RWPE2 (cell line): ENCODE measurements at regions not wholly inside any gene's neighbourhood (a gene's known extent, or its start where the extent isn't known, plus 50 kb on each side); places are given as distances from the start of the nearest gene placed in this dataset.

Experiments
- ATAC-seq: fragments of 200-7000 bp; cut with Tn5 transposase; 3 replicates; pipeline ENCODE4 v1.9.1; 2021; ENCODE audit warnings: low read depth
- DNase-seq: peaks from one replicate; pipeline ENCODE4 v3.0.0-alpha.2; 2020; ENCODE audit warnings: low spot score
- H3K27ac ChIP-seq: fragments of 450-650 bp; 2 replicates; pipeline ENCODE4 v1.5.1; 2017; ENCODE audit warnings: mild to moderate bottlenecking; ENCODE audit not compliant: poor library complexity, severe bottlenecking
- H3K27me3 ChIP-seq: fragments of 250-450 bp; sonication (Bioruptor Pico); 2 replicates; pipeline ENCODE4 v1.5.1; 2021; ENCODE audit warnings: mild to moderate bottlenecking, moderate library complexity; ENCODE audit not compliant: insufficient read depth, poor library complexity, severe bottlenecking
- H3K36me3 ChIP-seq: fragments of 250-450 bp; sonication (Bioruptor Pico); 2 replicates; pipeline ENCODE4 v1.5.1; 2020; ENCODE audit warnings: low read depth, mild to moderate bottlenecking, moderate library complexity
- H3K4me1 ChIP-seq: fragments of 250-450 bp; sonication (Bioruptor Pico); 2 replicates; pipeline ENCODE4 v1.5.1; 2021; ENCODE audit warnings: mild to moderate bottlenecking, moderate library complexity; ENCODE audit not compliant: insufficient read depth, poor library complexity, severe bottlenecking
- H3K4me3 ChIP-seq: fragments of 250-450 bp; sonication (Bioruptor Pico); 2 replicates; pipeline ENCODE4 v1.5.1; 2021; ENCODE audit warnings: mild to moderate bottlenecking, moderate library complexity; ENCODE audit not compliant: severe bottlenecking
- H3K9me3 ChIP-seq: fragments of 250-450 bp; sonication (Bioruptor Pico); 2 replicates; pipeline ENCODE4 v1.5.1; 2021; ENCODE audit warnings: mild to moderate bottlenecking, moderate library complexity; ENCODE audit not compliant: severe bottlenecking
- CTCF ChIP-seq: fragments of 450-650 bp; IDR thresholded peaks from one replicate; pipeline ENCODE4 v1.5.1; 2017; ENCODE audit warnings: mild to moderate bottlenecking, moderate library complexity; ENCODE audit not compliant: poor library complexity, severe bottlenecking

- TF ChIP-seq CTCF: no peak
- DNase-seq: no peak
- no peaks in the 10 kb centered on the region for H3K4me1 ChIP-seq
- H3K36me3 ChIP-seq: no peaks in the 10 kb centered on the region
- H3K27ac ChIP-seq: no peak overlapping the region
- H3K9me3 ChIP-seq: no peaks in the 10 kb centered on the region
- no peaks in the 10 kb centered on the region for H3K27me3 ChIP-seq
- no peak overlapping the region for H3K4me3 ChIP-seq
- no peak for ATAC-seq
These were observed 571.7 kb upstream of the FANCL start for GRCh38 chr2:58812771-58813344.

- H3K36me3 ChIP-seq: no peaks in the 10 kb centered on the region
- H3K4me1 ChIP-seq: no peaks in the 10 kb centered on the region
- ATAC-seq (no peak), DNase-seq (no peak)
- no peak overlapping the region for H3K27ac ChIP-seq
- H3K9me3 ChIP-seq: no peaks in the 10 kb centered on the region
- no peak for TF ChIP-seq CTCF
- H3K27me3 ChIP-seq: no peaks in the 10 kb centered on the region
- no peak overlapping the region for H3K4me3 ChIP-seq
These were observed 564.0 kb upstream of the FANCL start for GRCh38 chr2:58805126-58805525.

GRCh38 chr2:58803192-58803591, 562.1 kb upstream of the FANCL start:
- H3K9me3 ChIP-seq: no peaks in the 10 kb centered on the region
- ATAC-seq: no peak
- H3K4me3 ChIP-seq: no peak overlapping the region
- H3K36me3 ChIP-seq: no peaks in the 10 kb centered on the region
- H3K4me1 ChIP-seq: no peaks in the 10 kb centered on the region
- DNase-seq: no peak
- no peaks in the 10 kb centered on the region for H3K27me3 ChIP-seq
- H3K27ac ChIP-seq: no peak overlapping the region
- no peak for TF ChIP-seq CTCF

GRCh38 chr2:58800881-58801280, 559.8 kb upstream of the FANCL start:
- DNase-seq (no peak), ATAC-seq (no peak)
- H3K9me3 ChIP-seq: no peaks in the 10 kb centered on the region
- no peaks in the 10 kb centered on the region for H3K36me3 ChIP-seq
- no peak for TF ChIP-seq CTCF
- H3K27me3 ChIP-seq: no peaks in the 10 kb centered on the region
- no peak overlapping the region for H3K27ac ChIP-seq
- no peaks in the 10 kb centered on the region for H3K4me1 ChIP-seq
- no peak overlapping the region for H3K4me3 ChIP-seq

- no peak for DNase-seq
- ATAC-seq: no peak
- TF ChIP-seq CTCF: no peak
- no peak overlapping the region for H3K4me3 ChIP-seq
- H3K36me3 ChIP-seq: no peaks in the 10 kb centered on the region
- no peaks in the 10 kb centered on the region for H3K9me3 ChIP-seq
- H3K27ac ChIP-seq: no peak overlapping the region
- no peaks in the 10 kb centered on the region for H3K27me3 ChIP-seq
- H3K4me1 ChIP-seq: no peaks in the 10 kb centered on the region
These were observed 557.6 kb upstream of the FANCL start for GRCh38 chr2:58798676-58799208.
